AG08396 (cell line): ENCODE measurements at regions not wholly inside any gene's neighbourhood (a gene's known extent, or its start where the extent isn't known, plus 50 kb on each side); places are given as distances from the start of the nearest gene placed in this dataset.

Source experiments
- DNase-seq: peaks from one replicate; pipeline ENCODE4 v3.0.0; 2012; ENCODE audit warnings: low spot score, mixed read lengths

DNA sequence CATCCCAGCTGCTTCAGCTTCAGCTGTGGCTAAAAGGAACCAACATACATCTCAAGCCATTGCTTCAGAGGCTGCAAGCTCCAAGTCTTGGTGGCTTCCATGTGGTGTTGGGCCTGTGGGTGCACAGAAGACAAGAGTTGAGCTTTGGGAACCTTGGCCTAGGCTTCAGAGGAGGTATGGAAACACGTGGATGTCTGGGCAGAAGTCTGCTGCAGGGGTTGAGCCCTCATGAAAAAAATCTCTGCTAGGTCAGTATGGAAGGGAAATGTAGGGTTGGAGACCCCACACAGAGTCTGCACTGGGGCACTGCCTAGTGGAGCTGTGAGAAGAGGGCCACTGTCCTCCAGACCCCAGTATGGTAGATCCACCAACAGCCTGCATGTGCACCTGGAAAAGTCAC is 279.3 kb downstream of the MZT1 start:
- DNase-seq = no peak

DNA sequence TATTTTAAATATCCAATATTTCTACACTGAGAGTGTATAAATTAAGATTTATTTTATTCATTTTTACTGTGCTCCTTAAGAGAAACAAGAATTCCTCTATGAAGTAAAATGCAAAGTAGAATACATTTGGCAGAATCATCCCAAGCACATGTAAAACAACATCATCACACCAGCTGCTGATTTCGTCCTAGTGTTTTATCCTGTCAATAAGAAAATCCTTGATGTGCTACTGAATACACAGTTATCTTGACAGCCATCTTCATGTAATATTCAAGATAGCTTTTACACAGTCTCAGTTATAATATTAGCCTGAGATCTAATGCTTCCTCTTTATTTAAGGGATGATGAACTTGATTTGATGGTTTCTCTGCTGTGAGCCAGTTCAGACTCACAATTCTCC is 282.4 kb downstream of the MZT1 start:
- DNase-seq = no peak

DNA sequence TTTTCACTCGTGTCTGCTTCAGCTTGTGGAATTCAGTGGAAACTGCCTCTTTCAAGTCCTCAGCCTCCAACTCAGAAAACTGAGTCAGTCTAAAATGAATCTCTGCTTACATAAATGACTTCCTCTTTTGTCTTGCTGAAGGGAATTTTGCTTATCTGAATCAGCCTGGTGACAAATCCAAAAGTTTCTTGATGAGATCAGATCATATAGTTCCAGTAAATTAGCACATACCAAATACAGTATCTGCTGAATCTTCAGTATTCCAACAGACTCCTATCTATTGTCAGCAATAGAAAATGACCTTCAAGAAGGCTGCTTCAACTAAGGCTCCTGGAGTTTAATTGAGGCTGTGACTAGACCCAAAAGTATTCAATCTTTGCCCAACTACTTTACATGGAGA is 290.0 kb downstream of the MZT1 start:
- DNase-seq = no peak

DNA sequence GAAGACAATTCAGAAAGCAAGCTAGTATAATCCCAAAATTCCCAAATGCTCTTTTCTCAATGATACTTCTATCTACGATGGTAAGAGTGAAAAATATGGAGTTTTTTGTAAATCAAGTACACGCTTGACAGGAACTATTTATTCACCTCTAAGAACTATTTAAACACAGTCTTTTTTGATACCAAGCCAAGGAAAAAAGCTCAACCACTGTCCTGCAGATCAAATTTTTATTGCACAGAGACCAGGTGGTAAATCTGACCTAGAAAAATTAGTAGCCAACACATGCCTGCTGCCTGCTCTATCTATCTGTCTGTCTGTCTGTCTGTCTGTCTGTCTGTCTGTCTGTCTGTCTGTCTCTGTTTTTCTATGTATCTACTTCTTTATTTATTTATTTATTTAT is 292.2 kb downstream of the MZT1 start:
- DNase-seq = no peak

DNA sequence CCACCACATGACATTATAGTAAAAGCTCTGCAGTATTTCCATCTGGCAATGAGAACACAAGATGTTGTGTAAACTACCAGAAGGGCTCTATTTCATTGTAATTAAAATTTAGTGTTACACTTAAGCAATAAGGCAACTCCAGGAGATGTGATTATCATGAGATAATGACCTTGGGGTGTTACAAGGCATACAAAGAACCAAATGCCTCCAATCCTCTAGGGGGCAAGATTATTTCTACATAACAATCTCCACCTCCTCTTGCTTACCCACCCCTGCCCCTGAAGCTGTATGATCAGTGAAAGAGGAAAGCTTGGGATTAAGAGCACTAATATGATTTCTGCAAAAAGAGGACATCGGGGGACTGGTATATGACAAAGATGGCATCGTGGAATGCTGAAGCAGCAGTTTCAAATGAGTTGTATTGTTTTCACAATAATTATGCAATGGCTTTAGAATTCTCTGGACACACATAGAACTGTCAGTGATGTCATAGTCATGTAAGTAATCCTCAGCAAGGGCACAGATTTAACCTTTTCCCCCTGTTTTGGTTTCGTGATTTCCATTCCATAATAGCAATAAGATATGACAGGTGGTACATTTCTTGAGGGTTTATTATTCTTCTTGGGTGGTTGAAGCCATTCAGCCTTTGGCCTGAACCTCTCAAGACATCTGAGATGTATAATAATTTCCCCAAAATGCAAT is 295.3 kb downstream of the MZT1 start:
- DNase-seq = no peak

DNA sequence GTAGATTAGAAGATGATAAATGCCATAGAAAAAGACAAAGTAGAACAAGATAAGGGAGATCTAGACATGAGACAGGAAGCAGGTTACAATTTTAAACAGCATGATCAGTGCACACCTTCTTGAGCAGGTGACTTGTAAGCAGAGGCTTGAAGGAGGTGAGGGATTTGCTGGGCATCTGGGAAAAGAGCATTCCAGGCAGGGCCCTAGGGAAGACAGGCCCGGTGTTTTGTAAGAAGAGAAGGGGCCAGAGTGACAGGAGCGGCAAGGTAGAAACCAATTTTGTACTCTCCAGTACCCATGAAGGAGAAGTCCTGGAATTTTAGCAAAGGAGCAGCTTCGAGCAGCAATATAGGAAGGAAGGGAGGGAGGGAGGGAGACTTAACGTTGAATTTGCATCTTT is 296.5 kb downstream of the MZT1 start:
- DNase-seq = no peak

DNA sequence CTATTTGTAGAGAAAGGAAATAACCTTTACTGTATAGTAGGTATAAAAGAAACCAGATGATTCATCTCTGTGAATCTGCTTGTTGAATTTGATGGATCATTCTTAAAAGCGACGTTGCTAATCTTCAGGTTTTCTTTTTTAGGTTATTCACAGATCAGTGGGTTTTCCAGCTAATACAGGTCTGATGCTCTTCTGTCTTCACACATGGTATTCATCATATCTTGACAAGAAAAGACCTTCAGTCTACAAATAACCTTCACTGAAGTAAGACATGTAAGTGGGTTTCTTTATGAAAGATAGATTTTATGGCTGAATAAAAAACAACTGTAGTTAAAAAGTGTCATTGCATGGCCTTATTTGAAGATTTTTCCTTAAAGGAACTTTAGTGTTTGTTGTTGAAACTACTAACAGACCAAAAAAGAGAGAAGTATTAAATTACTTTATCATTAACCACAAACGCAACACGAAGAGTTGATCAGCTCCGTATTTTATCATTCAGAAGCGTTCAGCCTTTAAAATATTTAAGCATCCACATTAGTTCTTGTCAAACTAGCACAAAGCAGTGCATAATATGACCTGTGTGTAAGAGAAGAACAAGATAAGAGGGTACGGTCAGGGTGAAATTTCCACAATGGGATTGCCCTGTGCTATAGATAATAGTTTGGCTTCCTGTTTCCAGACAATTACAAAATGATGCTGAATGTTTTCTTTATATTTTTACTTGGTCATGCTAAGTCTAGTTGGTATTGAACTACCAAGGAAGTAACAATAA is 299.5 kb downstream of the MZT1 start:
- no peak for DNase-seq

DNA sequence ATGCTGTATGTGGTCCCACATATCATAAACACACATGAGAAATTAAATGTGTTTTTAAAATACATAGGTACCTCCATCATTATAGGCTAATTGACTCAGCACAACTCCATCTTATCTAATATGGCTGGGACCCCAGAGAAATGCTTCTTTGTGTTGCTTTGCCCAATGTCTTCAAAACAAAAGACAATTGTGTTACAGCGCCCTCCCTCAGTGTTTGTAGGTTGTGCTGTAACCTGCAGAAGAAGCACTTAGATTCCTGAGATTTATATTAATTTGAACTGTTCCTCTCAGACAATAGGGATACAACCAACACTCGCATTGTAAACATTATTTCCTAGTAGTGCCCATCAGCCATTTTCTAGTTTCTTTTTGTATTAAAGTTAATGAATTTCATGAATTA is 303.4 kb downstream of the MZT1 start:
- DNase-seq = no peak

DNA sequence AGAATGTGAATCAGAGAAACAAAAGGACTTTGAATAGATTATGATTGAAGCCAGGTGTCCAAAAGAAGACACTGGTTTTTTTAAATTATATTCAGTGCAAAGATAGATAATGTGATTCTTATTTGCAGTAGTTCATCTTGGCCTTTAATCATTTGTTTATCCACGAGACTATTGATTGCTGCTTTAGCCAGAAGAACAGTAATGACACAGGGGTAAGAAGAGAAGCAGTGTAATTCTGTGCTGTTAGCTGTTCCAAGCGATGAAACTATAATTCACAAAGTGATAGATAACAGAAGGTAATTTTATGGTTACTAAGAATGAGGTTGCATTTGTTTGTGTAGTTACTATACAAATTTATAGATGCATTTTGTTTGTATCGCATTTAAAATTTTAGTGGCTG is 311.6 kb downstream of the MZT1 start:
- DNase-seq = no peak

DNA sequence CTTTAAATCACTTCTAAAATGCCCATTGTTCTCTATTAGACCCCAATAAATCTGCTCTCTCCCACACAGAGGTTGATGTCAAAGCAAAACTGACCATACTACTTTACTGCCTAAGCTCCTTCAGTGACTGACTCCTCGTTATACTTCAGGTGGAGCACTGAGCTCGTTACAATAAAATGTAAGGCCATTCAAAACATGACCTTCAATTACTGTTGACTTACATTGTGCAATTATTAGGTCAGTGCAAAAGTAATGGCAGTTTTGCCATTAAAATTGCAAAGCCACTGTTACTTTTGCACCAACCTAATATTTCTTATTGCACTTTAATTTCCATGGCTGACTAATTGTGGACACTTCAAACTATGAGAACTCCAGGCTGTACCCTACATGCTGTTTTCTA is 314.9 kb downstream of the MZT1 start:
- no peak for DNase-seq

DNA sequence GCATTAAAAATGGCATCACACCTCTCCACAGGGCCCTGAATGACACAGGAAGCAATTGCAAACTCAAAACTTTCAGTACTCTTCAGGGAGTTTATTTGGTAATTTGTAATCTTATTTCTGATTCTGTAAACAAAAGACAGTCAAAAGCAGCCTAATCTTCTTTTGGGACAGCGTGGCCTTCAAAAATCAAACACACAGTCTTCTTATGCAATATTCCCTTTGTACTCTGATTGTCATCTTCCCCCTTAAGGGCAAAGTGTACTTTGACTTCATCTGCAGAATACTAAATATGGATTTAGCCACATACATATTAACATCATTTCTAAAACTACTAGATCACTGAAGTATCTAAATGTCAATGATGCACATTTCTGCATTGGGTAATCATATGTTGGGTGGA is 322.0 kb downstream of the MZT1 start:
- DNase-seq = no peak

DNA sequence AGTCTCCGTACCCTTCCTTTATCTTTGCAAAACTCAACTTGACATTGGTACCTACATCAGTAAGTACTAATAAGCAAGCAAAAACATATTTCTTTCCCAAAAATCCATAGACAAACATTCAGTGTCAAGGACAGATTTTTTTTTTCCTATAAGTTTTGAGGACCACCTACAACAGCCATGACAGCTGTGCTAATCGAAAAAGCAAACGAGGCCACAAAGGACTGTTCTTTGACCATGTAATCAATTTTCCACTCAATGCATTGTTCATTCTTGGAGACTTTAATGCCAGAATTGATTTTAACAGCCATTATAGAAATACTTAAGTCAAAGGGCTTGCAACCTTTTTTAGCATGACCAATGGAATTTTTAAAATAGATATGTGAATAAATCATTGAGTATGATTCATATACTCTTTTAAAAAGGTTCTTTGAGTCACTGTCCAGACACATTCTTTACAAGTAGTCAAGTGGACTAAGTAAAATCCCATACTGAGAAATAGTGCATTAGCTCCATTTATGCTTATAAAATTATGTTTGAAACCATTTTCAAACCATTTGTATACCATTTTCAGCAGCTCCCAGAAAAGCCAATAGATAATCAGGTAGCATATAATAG is 323.9 kb downstream of the MZT1 start:
- no peak for DNase-seq

DNA sequence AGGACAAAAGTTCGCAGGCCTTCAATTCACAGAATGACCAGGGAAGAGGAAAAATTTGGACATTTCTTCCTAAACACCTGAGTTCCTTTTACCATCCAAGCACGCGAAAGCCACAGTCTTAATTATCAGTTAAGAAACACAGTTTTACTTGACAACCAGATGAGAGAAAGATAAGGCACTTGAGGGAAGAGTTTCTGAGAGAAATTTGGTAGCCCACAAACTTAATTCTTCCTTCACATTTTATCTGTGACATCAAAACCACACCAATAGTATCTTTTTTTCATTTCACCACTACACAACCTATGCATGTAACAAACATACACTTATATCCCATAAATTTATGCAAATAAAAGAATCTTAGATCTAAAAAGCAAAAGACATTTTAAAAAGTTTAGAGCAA is 326.6 kb downstream of the MZT1 start:
- no peak for DNase-seq

DNA sequence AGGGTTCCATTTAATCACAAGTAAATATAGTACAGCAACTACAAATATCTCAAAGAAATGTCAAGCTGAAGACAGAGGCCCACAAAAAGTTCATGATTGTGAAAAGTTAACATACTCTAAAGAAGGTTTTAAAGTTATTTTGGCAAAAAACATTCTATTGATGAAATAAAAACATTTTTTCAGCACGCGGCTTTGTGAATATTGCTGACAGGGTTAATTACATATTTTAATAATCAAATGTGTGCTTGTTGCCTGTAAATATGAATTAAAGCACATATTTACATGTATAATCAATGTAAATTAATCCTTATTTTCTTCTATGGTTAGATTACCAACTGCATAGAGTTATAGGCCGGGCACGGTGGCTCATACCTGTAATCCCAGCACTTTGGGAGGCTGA is 328.1 kb downstream of the MZT1 start:
- no peak for DNase-seq

DNA sequence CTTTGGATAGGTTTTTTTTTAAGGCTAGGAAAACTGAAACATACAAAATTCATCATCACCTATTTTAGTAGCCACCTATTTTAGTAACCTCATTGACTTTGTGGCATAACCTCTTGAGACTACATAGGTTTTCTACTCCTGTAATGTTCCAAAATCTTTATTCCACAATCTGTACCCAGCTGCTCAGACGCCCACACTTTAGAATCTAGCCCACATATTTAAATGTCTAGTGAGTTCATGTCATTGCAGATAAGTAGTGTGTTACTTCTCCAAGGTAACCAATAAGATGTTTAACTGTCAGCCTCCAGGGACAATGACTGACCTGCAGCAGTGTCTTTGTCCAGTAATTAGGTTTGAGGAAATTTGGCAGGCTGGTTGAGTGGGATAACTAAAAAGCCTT is 330.2 kb downstream of the MZT1 start:
- DNase-seq = no peak

DNA sequence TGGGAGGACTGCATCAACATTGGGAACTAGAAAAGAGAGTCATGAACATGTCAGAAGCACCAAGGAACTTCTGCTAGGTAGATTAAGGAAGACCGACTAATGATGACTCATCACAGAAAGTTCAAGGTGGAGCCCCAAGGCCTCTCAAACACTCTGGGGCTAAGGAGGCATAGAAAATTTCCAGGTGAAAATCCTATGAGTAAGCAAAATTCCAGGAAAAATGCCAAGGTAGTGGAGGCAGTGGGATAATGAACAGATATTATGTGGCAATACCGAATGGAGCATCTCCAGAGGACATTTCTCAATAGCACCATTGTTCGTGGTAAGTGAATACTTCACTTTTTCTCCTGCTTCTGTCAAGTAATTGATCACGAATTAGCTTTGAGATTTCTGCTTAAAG is 336.5 kb downstream of the MZT1 start:
- DNase-seq = no peak

DNA sequence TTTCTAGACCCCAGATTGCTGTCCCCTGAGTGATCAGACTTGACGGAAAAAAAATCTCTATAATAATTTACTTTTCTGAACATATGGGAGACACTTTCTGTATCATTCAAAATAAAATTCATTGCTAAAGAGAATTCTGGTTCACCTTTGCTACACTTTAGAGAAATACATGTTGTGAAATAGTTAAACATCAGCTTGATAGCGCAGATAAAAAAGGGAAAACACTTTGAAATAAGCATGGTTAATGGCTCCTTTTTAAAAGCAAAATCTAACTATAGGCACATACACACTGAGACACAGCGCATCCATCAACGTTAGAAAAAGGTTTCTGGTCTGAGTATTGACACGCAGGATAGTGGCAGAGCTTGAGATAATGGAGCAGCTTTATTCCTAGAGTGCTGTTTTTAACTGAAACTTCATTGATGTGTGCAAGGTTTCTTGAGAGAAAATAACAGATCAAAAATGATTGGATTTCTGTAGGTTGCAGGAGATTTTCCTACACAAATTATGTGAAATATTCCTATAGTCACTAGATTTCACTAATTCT is 341.2 kb downstream of the MZT1 start:
- no peak for DNase-seq

DNA sequence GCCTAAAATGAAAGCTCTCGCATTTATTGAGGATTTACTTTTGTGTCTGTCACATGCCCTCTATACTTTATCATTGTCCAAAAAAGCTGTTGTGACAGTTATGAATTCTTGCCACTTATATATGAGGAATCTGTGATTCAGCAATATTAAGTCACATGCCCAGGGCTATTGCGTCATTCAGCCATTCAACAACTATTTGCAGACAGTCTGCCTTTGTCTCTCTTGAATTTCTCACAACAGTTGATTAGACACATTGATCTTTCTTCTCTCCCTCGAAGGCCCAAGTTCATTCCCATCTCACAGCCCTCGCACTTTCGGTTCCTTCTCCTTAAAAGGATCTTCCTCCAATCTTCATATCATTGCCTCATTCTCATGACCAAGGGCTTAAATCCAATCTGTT is 342.6 kb downstream of the MZT1 start:
- no peak for DNase-seq

DNA sequence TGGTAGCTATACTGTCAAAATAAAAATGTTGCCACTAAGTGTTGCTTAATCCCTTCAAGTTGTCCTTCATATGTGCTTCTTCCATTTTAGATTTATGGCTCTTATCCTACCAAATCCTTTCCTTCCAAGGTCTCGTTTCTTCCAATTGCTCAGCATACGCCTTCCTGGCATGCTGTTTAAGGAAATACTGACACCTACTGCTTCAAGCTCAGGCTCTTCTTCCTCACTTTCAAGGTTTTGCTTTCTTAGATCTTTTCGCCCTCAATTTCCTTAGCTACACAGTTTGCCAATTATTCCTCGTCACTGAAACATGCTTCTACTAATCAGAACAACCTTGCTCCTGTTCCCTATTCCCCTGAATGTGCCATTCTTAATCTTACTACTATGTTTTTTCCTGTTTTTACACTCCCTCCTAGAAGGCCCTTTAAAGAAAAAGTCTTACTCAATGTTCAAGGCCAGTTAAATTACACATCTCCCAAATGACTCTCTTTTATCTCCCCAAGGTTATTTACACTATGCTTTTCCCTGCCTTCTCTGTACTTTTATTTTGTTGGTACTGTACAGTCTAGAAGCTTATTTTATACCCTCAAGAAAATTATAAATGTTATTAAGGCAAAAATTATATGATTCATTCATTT is 343.1 kb downstream of the MZT1 start:
- no peak for DNase-seq

DNA sequence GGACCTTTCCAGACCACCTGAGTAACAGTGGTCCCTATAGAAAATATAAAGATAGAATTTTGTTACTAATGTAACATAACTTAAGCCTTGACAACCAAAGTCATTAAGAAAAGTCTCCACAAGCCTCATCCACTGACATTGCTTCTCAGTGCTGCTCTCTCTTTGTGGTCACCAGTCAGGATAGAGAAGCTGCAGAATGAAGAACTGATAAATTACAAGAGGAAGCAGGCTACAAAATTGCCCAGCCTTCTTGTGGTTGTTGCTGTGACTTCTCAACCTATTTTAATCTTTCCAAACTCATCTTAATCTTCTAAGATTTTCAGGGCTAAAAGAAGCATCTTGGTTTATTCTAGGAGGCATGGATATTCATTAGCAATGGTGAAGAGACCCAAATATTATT is 343.8 kb downstream of the MZT1 start:
- DNase-seq = no peak

DNA sequence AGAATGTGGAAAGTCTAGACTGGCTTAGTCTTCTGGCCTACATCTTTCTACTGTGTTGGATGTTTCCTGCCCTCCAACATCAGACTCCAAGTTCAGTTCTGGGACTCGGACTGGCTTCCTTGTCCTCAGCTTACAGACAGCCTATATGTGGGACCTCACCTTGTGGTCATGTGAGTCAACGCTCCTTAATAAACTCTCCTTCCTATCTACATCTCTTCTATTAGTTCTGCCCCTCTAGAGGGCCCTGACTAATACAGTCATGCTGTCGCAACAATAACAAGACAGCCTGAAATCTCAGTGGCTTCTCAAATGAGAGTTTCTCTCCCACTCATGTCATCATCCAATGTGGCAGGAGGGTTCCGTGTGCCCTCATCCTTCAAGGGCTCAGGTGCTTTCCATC is 347.8 kb downstream of the MZT1 start:
- DNase-seq = no peak

DNA sequence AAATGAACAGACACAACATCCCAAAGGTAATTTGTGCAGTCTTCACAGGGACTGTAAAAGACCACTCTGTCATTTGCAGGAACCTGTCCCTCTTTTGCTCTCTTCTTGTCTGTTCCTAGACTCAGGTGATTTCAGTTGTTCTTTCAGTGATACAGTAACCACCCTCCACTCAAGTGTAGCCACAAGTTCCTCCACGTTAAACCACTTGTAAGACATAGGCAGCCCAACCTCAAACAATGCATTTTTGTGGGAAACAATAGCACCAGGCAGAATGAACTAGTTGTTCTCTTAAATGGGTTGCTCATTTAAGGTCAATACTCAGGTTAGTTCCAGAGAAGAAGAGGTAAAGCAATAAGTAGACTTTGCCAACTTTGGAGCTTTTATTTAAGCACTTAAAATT is 359.4 kb downstream of the MZT1 start:
- no peak for DNase-seq

DNA sequence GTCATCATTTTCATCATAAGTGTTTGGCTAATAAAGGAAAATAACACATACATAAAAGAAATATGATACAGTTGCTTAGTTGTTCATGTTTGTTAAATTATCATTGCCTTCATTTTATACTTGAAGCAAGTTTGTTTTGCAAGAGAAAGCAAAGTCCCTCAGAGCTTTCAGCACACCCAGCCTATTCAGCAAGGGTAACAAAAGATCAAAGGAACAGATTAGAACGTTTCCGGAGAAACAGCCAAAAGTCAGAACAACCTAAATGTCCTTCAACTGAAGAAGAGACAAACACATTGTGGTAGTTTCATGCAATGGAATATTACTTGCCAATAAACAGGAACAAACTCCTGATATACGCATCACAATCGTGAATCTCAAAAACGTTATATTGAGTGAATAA is 380.7 kb downstream of the MZT1 start:
- no peak for DNase-seq
